Naive thymus-derived CD4-positive, alpha-beta T cell (primary cell): ENCODE measurements at regions not wholly inside any gene's neighbourhood (a gene's known extent, or its start where the extent isn't known, plus 50 kb on each side); places are given as distances from the start of the nearest gene placed in this dataset.

Experiments
- ATAC-seq: fragments of 150-1000 bp; cut with Tn5 transposase; 2 replicates; pipeline ENCODE4 v1.10.0; 2021; ENCODE audit warnings: mild to moderate bottlenecking, moderate library complexity
- CTCF ChIA-PET: fragments of 350-600 bp; sonication (Branson Sonifier 250); formaldehyde crosslinking; loops from one replicate; lab custom pipeline; 2021; ENCODE audit warnings: antibody characterized with exemption; lab: Charles Lee
- POLR2A ChIA-PET: fragments of 350-600 bp; sonication (Branson Sonifier 250); formaldehyde crosslinking; loops from one replicate; lab custom pipeline; 2021; ENCODE audit warnings: antibody characterized with exemption, inconsistent platforms; lab: Charles Lee
- DNase-seq, 9 donors: peaks; one replicate each; pipeline versions ENCODE4 v3.0.0 to v3.0.0-alpha.2; 2020 to 2022; ENCODE audit warnings: mixed read lengths in 1 of 9
- H3K27ac ChIP-seq: one replicate; pipeline ENCODE4 v1.7.0; 2013; ENCODE audit warnings: mild to moderate bottlenecking, low read depth, low read length, moderate library complexity
- H3K27me3 ChIP-seq, 2 donors: one replicate each; pipeline ENCODE4 v1.7.0; 2013; ENCODE audit warnings: low read length in 2 of 2, mild to moderate bottlenecking in 2 of 2, moderate library complexity in 2 of 2; ENCODE audit not compliant: control insufficient read depth in 2 of 2, insufficient read depth in 2 of 2
- H3K36me3 ChIP-seq, 3 experiments: 1 replicate in 2 of 3; 2 replicates in 1 of 3; pipeline ENCODE4 v1.7.0; 2013; ENCODE audit warnings: low read length in 3 of 3, mild to moderate bottlenecking in 3 of 3, moderate library complexity in 1 of 3; ENCODE audit not compliant: insufficient read depth in 3 of 3, control insufficient read depth in 2 of 3
- H3K4me1 ChIP-seq, 2 donors: one replicate each; pipeline ENCODE4 v1.7.0; 2013; ENCODE audit warnings: low read length in 2 of 2, mild to moderate bottlenecking in 2 of 2, moderate library complexity in 1 of 2; ENCODE audit not compliant: control insufficient read depth in 2 of 2, insufficient read depth in 2 of 2
- H3K4me3 ChIP-seq: 2 replicates; pipeline ENCODE4 v1.7.0; 2013; ENCODE audit warnings: mild to moderate bottlenecking, low read length
- H3K9me3 ChIP-seq, 3 experiments: 1 replicate in 2 of 3; 2 replicates in 1 of 3; pipeline ENCODE4 v1.7.0; 2013; ENCODE audit warnings: low read length in 3 of 3; ENCODE audit not compliant: control insufficient read depth in 2 of 3
- H3K27ac Mint-ChIP-seq, 9 donors: one replicate each; pipeline ENCODE4 v1.8.0; 2020 to 2022; ENCODE audit warnings: mixed read lengths in 9 of 9, mild to moderate bottlenecking in 8 of 9, moderate library complexity in 5 of 9, inconsistent platforms in 2 of 9
- H3K27me3 Mint-ChIP-seq, 5 donors: one replicate each; pipeline ENCODE4 v1.8.0; 2021 to 2022; ENCODE audit warnings: mixed read lengths in 5 of 5, mild to moderate bottlenecking in 1 of 5
- H3K36me3 Mint-ChIP-seq, 5 donors: one replicate each; pipeline ENCODE4 v1.8.0; 2020 to 2022; ENCODE audit warnings: mixed read lengths in 5 of 5, mild to moderate bottlenecking in 3 of 5, inconsistent platforms in 1 of 5
- H3K4me1 Mint-ChIP-seq, 7 donors: one replicate each; pipeline ENCODE4 v1.8.0; 2020 to 2022; ENCODE audit warnings: mixed read lengths in 7 of 7, mild to moderate bottlenecking in 3 of 7, inconsistent platforms in 1 of 7
- H3K4me3 Mint-ChIP-seq, 10 donors: one replicate each; pipeline ENCODE4 v1.8.0; 2020 to 2022; ENCODE audit warnings: mild to moderate bottlenecking in 10 of 10, mixed read lengths in 10 of 10, moderate library complexity in 6 of 10, inconsistent platforms in 2 of 10
- H3K9me3 Mint-ChIP-seq, 11 donors: one replicate each; pipeline ENCODE4 v1.8.0; 2020 to 2022; ENCODE audit warnings: mixed read lengths in 11 of 11, mild to moderate bottlenecking in 4 of 11, inconsistent platforms in 1 of 11, moderate library complexity in 1 of 11
- intact Hi-C, 2 donors: fragments of 100-400 bp; cut with micrococcal nuclease; formaldehyde crosslinking; loops; one replicate each; pipeline ENCODE4 v1.15.1; 2023

DNA sequence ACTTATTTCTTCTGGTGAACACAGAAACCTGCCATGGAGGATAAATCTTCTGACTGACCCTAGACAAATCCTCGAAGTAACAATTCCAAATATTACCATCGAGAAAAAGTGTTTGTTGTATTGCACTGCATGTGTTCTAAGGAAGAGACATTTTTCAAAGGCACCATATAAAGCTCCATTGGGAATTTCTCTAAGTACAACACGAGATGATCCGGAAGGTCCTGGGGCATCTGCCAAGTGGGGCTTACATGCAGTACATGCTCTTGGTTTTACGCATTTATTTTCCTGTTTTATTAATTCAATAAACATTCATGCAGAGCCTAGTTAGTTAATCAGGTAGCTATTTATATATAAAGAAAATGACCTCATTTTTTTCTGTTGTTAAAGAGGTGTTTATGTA is 692.0 kb upstream of the IGFBP3 start:
- DNase-seq (no peak), ATAC-seq (no peak)
- no peaks in the 10 kb centered on the region for H3K9me3 ChIP-seq
- H3K4me1 ChIP-seq: no peaks in the 10 kb centered on the region
- Mint-ChIP-seq H3K27ac (no peak overlapping the region), H3K36me3 (no peaks in the 10 kb centered on the region), H3K4me1 (no peaks in the 10 kb centered on the region), H3K9me3 (peaks cover 0 to 18% (median 0%) of the 10 kb centered on the region in 11 donors), H3K4me3 (no peak overlapping the region), H3K27me3 (no peaks in the 10 kb centered on the region)
- intact Hi-C loops: no loop called here
- POLR2A ChIA-PET: no interaction called here
- CTCF ChIA-PET: interaction anchor here (0.7 kb wide), 1 partner anchor 238 kb away, joined by 3 read pairs; no protein-coding TSS in a partner anchor
- no peaks in the 10 kb centered on the region for H3K36me3 ChIP-seq
- H3K27ac ChIP-seq: no peak overlapping the region
- no peaks in the 10 kb centered on the region for H3K27me3 ChIP-seq
- H3K4me3 ChIP-seq: no peak overlapping the region

DNA sequence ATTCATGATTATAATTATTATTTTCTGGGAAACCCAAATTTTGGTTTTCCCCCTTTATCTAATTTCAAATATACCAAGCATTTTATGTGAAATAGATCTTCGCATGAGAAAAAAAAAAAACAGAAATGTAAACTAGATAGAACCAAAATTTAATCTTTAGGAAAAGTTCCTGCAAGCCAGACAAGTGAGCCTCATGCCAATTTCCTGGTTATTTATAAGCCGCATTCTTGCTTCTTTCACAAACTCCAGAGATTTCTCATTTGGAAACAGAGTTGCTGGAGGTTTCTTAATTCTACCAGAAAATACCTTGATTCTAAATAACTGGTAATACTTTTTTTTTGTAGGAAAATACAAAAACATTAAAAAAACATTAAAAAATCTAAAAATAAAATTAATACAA is 690.4 kb upstream of the IGFBP3 start:
- no peaks in the 10 kb centered on the region for H3K9me3 ChIP-seq
- ChIA-PET POLR2A (no interaction called here), CTCF (no interaction called here)
- H3K4me1 ChIP-seq: no peaks in the 10 kb centered on the region
- DNase-seq: no peak
- intact Hi-C loops: no loop called here
- no peak overlapping the region for H3K27ac ChIP-seq
- Mint-ChIP-seq H3K4me1 (no peaks in the 10 kb centered on the region), H3K27me3 (no peaks in the 10 kb centered on the region), H3K9me3 (peaks cover 0 to 19% (median 0%) of the 10 kb centered on the region in 11 donors), H3K4me3 (no peak overlapping the region), H3K27ac (no peak overlapping the region), H3K36me3 (no peaks in the 10 kb centered on the region)
- H3K4me3 ChIP-seq: no peak overlapping the region
- no peaks in the 10 kb centered on the region for H3K27me3 ChIP-seq
- H3K36me3 ChIP-seq: no peaks in the 10 kb centered on the region
- ATAC-seq: no peak

DNA sequence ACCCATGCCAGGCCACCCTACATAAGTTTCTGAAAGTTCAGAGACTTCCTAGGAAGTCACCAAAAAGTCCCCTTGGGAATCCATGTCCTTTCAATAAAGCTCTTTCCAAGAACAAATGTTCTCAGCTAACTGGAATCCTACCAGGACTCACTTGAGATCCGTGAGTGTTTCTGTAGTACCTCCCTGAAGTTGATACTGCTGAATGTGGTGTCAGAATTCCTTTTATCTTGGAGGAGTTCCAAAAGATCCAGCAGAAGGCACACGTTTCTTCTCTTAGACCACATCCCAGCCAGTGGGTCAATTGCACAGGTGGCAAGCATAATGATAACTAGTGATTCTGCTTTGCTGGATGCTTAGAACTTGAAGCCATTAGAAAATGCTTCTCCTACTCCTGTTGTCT is 689.7 kb upstream of the IGFBP3 start:
- no peaks in the 10 kb centered on the region for H3K4me1 Mint-ChIP-seq
- ChIA-PET POLR2A (no interaction called here), CTCF (no interaction called here)
- H3K36me3 ChIP-seq: no peaks in the 10 kb centered on the region
- no peak overlapping the region for H3K27ac ChIP-seq
- no peaks in the 10 kb centered on the region for H3K4me1 ChIP-seq
- H3K4me3 Mint-ChIP-seq: no peak overlapping the region
- peaks cover 0 to 19% (median 0%) of the 10 kb centered on the region in 11 donors for H3K9me3 Mint-ChIP-seq
- intact Hi-C loops: no loop called here
- H3K4me3 ChIP-seq: no peak overlapping the region
- H3K27ac Mint-ChIP-seq: no peak overlapping the region
- H3K27me3 ChIP-seq: no peaks in the 10 kb centered on the region
- no peak for ATAC-seq
- no peak for DNase-seq
- no peaks in the 10 kb centered on the region for H3K36me3 Mint-ChIP-seq
- no peaks in the 10 kb centered on the region for H3K9me3 ChIP-seq
- no peaks in the 10 kb centered on the region for H3K27me3 Mint-ChIP-seq

DNA sequence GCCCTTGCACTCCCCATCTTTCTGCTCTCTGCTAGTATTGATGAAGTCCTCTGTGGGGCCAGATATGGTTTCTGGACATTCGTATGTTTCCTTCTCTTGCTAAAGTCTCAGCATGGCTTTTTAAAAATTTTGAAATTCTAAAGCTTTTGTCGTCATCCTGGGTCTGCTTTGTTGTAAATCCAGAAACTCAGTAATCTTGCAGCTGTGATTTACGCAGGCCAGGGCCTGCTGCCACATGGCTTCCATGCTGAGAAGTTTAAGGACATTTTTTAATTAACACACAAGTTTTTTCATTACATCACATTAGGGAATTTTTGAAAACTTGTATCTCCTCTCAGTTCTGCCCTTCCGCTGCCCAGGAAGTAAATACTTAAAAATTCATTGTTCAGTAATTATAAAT is 686.1 kb upstream of the IGFBP3 start:
- intact Hi-C loops: no loop called here
- no peak overlapping the region for H3K27ac ChIP-seq
- no peak for ATAC-seq
- Mint-ChIP-seq H3K4me1 (no peaks in the 10 kb centered on the region), H3K36me3 (no peaks in the 10 kb centered on the region), H3K27ac (no peak overlapping the region), H3K27me3 (no peaks in the 10 kb centered on the region), H3K4me3 (no peak overlapping the region), H3K9me3 (peaks cover 0 to 13% (median 0%) of the 10 kb centered on the region in 11 donors)
- no peaks in the 10 kb centered on the region for H3K9me3 ChIP-seq
- no peak overlapping the region for H3K4me3 ChIP-seq
- H3K36me3 ChIP-seq: no peaks in the 10 kb centered on the region
- H3K4me1 ChIP-seq: no peaks in the 10 kb centered on the region
- no peaks in the 10 kb centered on the region for H3K27me3 ChIP-seq
- CTCF ChIA-PET: no interaction called here
- no peak for DNase-seq
- POLR2A ChIA-PET: no interaction called here

DNA sequence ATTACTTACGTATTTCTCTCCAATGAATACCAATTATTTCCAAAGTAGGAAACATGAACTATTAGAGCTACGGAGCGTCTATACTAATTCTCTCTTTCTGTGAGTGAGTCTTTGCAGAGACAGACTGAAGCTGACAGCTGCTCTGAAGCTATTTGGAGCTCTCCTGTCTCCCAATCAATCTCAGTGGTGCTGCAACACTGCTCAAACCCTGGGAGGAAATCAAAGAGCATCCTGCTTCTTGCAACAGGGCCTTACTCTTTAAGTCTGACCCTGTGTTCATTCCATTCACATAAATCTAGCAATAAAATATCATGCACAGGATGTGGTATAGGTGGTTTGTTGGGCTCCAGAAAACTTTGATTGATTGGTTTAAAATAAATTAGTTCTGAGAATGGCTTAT is 685.7 kb upstream of the IGFBP3 start:
- H3K4me1 ChIP-seq: no peaks in the 10 kb centered on the region
- no peak for ATAC-seq
- Mint-ChIP-seq H3K4me1 (no peaks in the 10 kb centered on the region), H3K27me3 (no peaks in the 10 kb centered on the region), H3K4me3 (no peak overlapping the region), H3K27ac (no peak overlapping the region), H3K9me3 (peaks cover 0 to 13% (median 0%) of the 10 kb centered on the region in 11 donors), H3K36me3 (no peaks in the 10 kb centered on the region)
- DNase-seq: no peak
- no peaks in the 10 kb centered on the region for H3K9me3 ChIP-seq
- intact Hi-C loops: no loop called here
- no peak overlapping the region for H3K27ac ChIP-seq
- no peak overlapping the region for H3K4me3 ChIP-seq
- CTCF ChIA-PET: no interaction called here
- POLR2A ChIA-PET: no interaction called here
- H3K36me3 ChIP-seq: no peaks in the 10 kb centered on the region
- no peaks in the 10 kb centered on the region for H3K27me3 ChIP-seq

DNA sequence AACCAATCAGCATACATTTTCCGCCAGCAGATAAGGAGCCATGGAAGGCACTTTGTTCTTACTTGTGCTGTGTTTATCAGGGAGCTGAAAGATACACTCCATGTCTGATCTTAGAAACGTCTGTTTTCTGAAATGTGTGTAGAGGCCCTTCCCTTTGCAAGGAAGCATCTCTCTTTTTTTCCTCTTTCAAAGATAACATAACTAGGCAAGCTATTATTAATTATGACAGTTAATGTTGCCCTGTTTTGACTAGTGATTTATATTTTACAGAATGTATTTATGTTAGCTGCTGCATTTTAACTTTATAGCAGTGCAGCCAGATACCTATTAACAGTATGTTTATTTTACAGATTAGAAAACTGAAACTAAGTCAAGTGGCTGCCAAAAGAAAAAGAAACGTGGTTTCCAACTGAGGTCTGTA is 683.2 kb upstream of the IGFBP3 start:
- Mint-ChIP-seq H3K4me3 (no peak overlapping the region), H3K27ac (no peak overlapping the region), H3K9me3 (peaks cover 0 to 14% (median 3%) of the 10 kb centered on the region in 11 donors), H3K4me1 (no peaks in the 10 kb centered on the region), H3K27me3 (no peaks in the 10 kb centered on the region), H3K36me3 (no peaks in the 10 kb centered on the region)
- no peaks in the 10 kb centered on the region for H3K27me3 ChIP-seq
- H3K36me3 ChIP-seq: no peaks in the 10 kb centered on the region
- ATAC-seq (no peak), DNase-seq (no peak)
- no peaks in the 10 kb centered on the region for H3K9me3 ChIP-seq
- intact Hi-C loops: no loop called here
- ChIA-PET POLR2A (no interaction called here), CTCF (no interaction called here)
- H3K4me1 ChIP-seq: no peaks in the 10 kb centered on the region
- no peak overlapping the region for H3K4me3 ChIP-seq
- no peak overlapping the region for H3K27ac ChIP-seq

DNA sequence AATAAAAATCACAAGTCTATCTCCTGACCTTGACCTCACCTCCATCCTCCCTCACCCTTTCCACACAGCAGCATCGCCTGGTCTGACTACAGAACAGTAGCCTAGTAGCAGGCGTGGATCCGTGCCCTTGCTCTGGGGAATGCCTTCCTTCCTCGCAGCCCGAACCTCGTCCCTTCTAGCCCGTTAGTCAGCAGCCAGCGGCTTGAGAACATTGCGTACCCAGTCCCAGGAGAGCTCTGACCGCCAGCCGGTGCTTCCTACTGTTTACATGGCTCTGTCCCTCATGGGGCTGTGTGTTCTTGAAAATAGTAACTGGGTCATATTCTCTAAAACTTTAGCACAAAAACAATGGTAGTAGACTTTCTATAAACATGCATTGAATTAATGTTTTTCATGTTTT is 682.7 kb upstream of the IGFBP3 start:
- no peak overlapping the region for H3K4me3 ChIP-seq
- H3K4me3 Mint-ChIP-seq: no peak overlapping the region
- CTCF ChIA-PET: no interaction called here
- POLR2A ChIA-PET: no interaction called here
- H3K36me3 ChIP-seq: no peaks in the 10 kb centered on the region
- no peaks in the 10 kb centered on the region for H3K4me1 Mint-ChIP-seq
- H3K36me3 Mint-ChIP-seq: no peaks in the 10 kb centered on the region
- no peak for DNase-seq
- no peak for ATAC-seq
- no peak overlapping the region for H3K27ac Mint-ChIP-seq
- H3K27ac ChIP-seq: no peak overlapping the region
- no peaks in the 10 kb centered on the region for H3K4me1 ChIP-seq
- H3K9me3 Mint-ChIP-seq: peaks cover 0 to 11% (median 0%) of the 10 kb centered on the region in 11 donors
- no peaks in the 10 kb centered on the region for H3K27me3 ChIP-seq
- no peaks in the 10 kb centered on the region for H3K9me3 ChIP-seq
- intact Hi-C loops: no loop called here
- no peaks in the 10 kb centered on the region for H3K27me3 Mint-ChIP-seq
